Left hindlimb (tissue), 1 donor: ENCODE measurements at regions not wholly inside any gene's neighbourhood (a gene's known extent, or its start where the extent isn't known, plus 50 kb on each side); places are given as distances from the start of the nearest gene placed in this dataset.
"Not testable (repeated sequence)": the region's sequence is repeated elsewhere in the genome, so short reads cannot be mapped to it uniquely, and the experiment has no call there.

Experiments
- DNase-seq: peaks from one replicate; pipeline ENCODE4 v3.0.0-alpha.2; 2018

DNA sequence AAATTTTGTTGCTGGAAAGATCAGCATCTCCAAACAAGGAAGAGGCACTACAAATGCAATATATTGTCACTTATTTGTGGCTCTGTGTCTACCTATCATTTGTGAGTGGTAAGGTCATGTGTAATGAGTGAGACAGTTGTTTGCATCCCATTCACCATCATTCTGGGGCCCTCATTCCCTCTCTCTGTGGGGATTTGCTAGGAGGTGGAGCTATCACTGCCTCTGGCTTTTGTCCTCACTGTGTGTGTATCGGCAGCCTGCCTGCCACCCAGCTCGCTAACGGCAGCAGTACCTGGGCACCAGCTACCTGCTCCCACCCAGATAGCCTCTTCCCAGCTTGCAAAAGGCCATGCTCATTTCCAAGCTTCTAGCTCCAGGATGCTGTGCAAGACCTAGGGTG, 379.2 kb upstream of the ZFHX3 start:
- no peak for DNase-seq

DNA sequence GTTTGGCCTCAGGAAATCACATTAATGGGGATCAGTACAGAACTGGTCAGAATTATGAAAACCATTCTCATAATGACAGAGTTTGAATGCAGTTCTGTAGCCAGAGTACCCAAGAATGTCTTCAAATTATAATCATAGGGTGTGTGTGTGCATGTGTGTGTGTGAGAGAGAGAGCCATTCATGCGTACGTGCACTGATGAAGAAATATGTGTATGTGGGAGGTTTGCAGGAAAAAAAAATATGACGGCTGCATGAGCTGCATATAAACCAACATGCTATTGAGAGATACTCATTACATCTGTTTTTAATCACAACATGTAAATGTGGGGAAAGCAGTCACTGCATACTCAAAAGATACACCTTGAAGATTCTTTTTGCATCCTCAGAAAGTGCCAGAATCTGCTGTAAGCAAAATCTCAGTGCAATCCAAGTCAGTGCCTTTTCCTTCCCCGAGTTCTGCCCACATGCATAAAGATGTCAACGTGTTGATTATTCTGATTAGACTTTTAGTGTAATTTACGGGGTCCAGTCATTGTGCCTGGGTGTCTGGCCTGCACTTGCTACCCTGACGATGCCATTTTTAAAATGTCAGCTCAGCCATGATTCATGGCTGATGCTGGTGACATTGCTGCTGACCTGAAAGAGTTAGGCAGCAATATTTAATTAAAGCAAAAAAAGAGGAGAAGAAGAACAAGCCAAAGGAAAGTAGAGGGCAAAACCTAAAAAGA, 378.7 kb upstream of the ZFHX3 start:
- DNase-seq, result no peak

DNA sequence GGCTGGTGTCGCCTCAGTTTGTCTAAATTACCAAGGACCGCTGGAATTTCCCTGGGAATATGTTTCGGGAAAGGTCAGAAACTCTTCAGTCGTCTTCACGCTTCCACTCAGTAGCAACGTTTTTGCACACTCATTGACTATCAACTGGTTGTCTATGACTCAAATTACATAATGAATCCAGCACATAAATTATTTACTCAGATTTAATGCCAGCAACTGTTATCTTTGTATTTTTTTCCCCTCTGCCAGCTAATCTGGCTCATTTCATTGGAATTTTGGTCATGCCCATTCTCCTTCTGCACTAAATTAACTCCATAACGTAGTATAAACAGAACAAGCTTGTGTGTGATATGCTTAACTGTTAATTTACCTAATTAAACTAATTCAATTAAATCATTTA, 372.7 kb upstream of the ZFHX3 start:
- DNase-seq, result no peak

DNA sequence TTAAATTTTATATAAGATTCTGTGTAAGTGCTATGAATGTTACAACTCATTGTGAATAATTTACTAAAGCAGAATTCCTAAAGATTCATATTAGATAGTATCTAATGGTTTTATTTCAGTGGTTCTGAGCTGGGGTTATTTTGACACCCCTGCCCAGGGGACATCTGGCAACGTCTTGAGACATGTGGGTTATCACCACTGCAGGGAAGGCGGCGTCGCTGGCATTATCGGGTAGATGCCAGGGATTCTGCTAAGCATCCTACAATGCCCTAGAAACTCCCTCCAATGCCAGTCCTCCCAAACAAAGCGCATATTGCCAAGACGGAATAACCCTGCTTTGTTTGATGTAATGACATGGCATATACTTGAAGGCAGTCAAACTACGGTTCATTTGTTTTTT, 372.3 kb upstream of the ZFHX3 start:
- no peak for DNase-seq

DNA sequence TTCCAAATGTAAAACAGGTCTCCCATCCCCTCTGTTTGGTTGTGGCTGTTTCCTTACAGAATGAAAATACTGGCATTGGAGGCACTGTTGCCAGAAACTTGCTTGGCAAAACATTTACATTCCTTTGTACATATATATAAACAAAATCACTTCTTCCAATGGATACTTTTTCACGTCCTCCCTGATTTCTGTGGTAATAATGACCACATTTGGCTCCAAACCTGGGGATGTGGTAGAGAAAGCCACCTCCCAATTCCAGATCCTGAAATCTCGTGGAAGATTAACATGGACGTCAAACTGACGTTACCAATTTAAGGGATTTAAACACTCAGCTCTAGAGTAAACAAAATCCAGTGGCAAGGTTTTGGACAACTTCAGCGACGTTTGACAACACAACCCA, 370.8 kb upstream of the ZFHX3 start:
- no peak for DNase-seq

DNA sequence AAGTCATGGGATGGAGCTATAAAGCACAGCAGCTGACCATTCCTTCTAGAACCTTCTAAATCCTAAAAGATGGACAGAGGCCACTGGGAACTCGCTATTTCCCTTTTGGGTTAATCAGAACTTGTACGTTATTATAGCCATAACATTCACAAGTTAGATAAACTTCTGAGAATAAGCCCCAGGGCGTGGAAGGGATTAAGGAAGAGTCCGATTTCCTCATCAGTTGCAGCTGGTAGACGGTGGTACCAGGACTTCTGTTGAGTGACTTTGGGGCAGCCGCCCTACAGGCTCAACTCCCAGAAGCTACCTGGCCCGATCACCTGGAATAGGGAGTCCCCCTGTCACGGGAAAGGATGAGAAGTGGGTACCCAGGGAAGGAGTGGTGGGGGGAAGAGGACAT, 370.1 kb upstream of the ZFHX3 start:
- DNase-seq, result no peak

DNA sequence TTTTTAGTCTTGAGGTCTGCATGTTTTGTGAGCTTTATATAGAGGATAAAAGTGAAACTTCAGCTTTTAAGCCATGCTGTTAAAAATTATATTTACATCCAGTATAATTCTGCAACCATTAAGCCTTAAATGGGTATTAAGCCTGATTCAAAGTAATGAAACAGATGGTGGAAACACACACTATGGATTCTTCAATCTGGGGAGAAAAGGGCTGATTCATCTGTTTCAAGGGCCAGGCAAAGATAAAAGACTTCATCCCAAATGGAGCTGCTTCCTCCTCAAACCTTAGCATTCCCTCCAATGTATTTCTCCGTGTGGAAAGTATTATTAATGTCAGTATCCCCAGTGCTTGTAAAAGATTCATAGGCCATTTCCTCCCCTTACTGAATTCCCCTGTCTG, 367.4 kb upstream of the ZFHX3 start:
- no peak for DNase-seq

DNA sequence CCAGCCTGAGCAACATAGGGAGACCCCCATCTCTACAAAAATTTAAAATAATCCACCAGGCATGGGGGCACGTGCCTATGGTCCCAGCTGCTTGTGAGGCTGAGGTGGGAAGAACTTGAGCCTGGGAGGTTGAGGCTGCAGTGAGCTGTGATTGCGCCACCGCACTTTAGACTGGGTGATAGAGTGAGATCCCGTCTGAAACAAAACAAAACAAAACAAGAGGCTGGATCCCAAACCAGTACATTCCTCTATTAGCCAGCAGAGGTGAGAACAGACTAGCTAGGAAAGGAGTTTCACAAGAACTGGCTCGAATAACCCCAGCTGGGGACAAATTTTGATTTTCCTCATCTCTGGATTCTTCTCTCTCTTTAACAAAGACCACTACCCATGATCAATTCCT, 366.7 kb upstream of the ZFHX3 start:
- no peak for DNase-seq

DNA sequence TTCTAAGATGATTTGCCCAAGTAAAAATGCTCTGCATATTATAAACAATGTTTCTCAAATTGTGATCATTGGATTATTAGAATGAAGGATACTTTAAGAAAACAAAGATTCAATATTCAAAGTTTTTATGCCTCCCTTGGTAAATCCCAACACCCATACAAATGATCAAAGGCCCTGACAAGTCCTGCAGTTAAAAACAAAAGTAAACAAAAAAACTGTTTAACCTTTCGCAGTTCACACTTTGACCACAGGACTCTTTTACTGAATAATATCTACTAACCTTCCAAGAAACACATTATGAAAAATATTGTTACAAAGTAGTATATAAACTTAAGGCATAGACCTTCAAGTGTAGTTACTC, 365.9 kb upstream of the ZFHX3 start:
- DNase-seq, result no peak

DNA sequence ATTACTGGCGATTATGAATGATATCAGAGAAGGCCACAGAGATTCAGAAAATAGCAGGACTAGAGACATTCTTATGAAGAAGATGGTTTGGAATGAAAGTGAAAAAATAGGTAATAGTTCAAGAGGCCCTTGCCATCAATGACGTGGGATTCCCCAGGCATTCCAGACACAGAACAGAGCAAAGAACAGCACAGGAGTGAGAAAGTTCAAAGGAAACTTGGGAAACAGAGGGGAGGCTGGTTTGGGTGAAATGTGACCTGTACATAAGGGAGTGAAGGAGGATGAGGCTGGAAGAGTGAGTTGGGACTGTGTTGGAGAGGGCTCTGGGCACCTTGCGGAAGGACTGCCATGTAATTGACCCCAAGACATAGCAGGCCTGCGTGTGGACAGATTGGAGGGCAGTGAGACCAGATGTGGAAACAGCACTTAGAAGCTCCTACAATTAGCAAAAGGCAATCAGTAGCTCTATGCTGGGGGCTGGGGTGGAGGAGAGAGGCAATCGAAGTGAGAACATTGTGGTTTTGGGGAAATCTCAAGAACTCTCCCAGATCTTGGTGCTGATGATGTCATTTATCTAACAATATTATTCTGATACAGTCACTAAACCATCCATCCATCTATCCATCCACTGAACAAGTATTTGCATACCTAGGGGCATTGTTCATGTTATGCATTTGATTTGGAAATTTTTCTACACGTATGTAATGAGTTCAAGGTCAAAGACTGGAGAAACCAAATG, 365.3 kb upstream of the ZFHX3 start:
- no peak for DNase-seq

DNA sequence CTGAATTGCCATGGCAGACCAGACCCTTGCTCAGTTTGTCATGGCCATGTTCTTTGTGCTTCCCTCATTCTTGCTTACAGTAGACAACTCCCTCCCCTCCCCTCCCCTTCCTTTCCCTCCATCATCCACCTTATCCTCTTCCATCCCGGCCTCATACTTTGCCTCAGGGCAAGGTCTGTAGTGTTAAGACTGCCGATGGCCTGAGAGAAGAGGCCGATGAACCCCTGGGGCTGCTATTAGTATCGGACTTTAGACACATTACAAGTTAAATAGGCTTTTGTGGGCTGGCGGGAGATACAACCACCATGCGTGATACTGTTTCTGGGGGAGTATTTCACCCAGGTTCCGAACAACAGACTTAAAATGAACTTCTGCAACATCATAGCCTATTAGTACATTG, 364.5 kb upstream of the ZFHX3 start:
- no peak for DNase-seq

DNA sequence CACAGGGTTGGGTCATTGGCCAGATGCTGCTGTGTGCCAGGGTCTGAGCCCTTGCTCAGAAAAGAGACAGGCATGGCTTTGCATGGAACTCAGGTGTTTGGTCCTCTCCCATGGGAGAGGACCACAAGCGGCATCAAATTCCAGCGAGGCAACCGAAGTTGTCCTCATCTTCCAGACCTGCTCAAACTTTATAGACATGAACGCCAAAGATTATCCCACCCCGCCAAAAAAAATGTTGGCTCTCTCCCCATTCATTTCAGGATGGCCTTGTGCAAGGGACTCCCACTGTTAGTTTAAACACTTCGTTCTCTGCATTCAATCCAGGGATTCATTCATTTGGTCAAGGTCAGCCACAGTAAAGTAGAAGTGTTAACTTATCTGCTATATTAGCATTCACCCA, 360.8 kb upstream of the ZFHX3 start:
- no peak for DNase-seq

DNA sequence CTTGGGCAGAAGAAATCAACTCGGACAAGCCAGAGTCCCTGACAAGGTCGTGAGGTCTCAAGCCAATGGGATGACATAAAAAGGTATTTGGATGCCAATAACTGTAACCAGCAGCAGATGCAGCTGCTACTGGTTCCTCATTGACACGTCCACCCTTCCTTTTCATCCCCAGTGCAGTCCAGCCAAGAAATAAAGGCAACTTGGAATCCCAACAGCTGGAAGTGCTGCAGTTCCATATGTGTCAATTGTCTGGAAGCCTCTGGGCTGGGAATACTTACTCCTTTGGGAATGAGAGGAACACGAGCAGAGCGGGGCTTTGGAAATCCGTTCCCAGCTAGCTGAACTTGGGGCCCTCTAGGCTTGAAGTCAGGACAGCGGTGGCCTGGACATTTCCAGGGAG, 360.4 kb upstream of the ZFHX3 start:
- no peak for DNase-seq

DNA sequence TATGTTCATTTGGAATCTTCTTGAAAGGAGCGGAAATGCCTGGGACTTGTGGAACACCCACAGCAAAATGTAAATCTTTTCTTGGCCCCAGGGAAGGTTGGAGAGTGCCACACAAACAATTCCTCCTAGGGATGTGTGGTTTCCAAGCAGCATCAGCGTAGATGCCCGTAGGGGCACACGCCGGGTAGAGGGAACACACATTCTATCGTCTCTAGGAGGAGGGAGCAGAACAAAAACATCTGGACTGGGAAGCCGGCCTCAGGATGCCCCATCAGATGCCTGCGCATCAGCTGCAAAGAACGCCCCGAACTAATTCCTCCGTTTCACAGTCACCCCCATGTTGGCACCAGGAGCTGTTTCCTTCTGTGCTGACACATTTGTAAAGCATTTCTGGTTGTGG, 357.9 kb upstream of the ZFHX3 start:
- DNase-seq, result no peak

DNA sequence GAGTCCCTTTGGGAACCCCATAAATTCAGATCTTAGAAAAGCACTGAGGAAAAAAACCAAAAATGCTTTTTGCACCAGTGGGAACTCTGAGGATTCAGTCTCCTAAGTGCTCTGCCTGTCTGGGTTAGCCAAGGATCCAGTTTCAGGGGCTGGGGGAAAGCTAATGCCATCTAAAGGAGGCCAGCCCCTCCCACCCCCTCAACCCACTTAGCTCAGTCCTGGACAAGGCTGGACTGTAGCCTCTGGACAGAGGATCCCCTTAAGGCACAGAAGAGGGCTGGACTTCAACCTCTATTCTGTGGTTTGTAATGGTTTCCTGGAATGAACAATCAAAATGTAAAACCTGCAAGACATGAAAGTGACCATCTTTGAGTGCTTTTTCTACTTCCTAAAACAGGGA, 356.1 kb upstream of the ZFHX3 start:
- no peak for DNase-seq

DNA sequence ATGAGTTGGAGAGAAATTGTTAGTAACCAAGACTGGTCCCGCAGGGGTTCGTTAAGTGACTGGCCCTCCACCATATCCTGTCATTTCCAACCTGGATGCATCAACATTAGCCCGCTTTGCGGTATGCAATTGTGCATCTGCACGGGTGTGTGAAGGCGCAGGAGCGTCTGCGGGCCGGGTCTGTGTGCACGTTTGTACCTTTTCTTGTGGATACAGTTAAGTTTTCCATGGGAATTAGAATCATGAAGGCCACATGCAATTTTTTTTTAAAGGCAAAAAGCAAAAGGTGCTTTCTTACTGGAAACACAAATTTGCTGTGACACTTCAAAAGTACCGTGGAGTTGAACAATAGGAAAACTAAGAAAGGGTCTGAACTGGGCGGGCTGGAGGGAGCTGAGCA, 355.4 kb upstream of the ZFHX3 start:
- DNase-seq, result no peak

DNA sequence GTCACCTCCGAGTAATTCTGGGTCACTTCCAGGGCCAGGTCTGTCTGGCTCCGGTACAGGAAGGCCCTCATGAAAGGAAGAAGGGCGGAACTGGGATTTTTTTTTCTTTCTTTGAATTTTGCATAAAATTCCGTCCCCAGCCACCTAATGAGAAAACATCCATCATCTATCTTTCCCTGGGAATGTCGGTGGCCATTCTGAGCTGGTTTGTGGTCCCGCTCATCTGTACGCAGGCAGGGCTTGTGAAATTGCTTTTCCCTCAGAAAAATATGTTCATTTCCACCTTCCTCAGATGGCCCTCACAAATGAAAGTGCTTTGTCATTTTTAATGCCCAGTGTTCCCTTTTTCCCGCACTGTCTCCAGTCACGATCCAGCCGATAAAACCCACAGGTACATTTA, 353.0 kb upstream of the ZFHX3 start:
- DNase-seq, result no peak

DNA sequence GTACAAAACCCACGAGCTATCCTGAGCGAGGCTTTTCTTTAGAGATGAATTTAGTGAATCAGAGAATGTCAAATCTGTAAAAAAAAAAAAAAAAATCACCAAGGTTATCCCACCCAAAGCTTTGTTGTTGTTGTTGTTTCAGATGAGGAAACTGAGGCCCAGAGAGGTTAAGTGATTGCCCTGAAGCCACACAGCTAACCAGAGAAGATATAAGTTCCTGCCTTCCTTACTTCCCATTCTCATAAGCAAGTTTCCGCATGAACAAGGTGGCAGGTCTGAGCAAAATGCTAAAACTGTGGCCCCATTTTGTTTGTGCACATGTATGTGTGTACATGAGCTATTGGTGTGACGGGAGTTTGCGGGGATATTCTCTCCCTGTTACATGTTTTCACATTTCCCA, 352.1 kb upstream of the ZFHX3 start:
- no peak for DNase-seq

DNA sequence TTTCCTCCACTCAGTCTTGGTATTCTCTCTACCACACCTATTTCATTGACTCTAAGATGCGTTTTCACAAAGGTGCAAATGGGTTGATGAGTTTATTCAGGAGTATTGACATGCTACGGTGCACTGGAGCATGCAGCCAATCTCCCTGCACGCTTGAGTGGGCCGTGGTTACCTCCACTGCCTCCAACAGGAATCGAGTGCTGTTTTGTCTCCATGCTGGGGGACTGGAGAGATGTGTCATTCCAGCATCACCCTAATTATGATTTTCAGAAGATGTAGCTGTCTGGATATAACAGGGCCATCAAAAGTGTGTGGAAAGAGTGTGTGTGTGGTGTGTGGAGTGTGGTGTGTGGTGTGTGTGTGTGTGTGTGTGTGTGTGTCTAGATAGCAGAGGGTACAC, 351.6 kb upstream of the ZFHX3 start:
- no peak for DNase-seq

DNA sequence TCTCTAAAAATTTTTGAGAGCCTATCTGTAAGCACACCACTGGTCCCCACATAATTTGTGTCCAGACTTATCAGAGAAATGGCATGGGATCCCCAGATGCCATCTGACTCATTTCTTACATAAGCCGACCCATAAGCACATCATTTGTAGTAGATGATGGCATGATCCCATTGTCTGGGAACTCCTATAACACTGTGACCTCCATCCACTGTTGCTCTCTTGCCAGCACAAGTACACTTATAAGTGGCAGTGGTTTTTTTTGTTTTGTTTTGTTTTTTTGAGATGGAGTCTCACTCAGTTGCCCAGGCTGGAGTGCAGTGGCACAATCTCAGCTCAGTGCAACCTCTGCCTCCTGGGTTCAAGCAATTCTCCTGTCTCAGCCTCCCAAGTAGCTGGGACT, 350.7 kb upstream of the ZFHX3 start:
- DNase-seq, result not testable (repeated sequence)

DNA sequence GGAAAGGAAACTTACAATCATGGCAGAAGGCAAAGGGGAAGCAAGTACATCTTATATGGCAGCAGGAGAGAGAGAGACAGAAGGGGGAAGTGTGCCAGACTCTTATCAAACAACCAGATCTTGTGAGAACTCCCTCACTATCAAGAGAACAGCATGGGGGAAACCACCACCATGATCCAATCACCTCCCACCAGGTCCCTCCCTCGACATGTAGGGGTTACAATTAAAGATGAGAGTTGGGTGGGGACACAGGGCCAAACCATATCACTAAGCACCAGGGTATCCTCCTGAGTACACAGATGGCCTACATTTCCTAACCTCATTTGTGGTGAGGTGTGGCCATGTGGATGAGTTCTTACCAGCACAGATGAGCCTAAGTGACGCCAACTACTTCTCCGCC, 348.6 kb upstream of the ZFHX3 start:
- no peak for DNase-seq

DNA sequence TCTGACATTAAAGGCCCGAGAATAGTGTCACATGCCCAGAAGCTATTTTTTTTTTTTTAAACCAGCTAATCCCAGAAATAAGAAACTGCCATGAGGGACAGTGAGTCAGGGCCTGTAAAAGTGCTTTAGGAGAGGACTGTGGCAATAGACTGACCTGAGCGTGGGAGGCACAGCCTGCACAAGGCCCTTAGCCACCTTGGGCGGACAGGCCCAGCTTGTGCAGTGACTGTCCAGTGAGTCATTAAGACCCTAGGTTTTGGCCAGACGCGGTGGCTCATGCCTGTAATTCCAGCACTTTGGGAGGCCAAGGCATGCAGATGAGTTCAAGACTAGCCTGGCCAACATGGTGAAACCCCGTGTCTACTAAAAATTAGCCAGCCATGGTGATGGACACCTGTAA, 343.0 kb upstream of the ZFHX3 start:
- no peak for DNase-seq

DNA sequence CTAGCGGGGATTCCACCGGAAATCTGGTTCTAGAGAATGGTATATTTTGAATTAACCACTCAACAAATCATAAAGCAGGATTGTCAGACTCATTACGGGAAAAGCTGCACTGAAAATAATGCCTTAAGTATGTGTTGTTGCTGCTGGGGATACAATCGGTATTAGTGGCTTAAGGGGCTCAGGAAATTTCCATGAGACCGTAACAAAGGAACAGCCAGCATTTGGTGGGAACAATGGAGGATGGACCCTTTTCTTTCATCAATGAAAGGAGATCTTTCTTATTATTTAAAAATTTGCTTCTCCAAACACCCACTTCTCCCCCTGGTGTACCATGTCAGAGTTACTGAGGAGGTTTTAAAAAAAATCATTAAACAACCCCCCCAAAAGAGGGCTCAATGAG, 342.6 kb upstream of the ZFHX3 start:
- DNase-seq, result no peak

DNA sequence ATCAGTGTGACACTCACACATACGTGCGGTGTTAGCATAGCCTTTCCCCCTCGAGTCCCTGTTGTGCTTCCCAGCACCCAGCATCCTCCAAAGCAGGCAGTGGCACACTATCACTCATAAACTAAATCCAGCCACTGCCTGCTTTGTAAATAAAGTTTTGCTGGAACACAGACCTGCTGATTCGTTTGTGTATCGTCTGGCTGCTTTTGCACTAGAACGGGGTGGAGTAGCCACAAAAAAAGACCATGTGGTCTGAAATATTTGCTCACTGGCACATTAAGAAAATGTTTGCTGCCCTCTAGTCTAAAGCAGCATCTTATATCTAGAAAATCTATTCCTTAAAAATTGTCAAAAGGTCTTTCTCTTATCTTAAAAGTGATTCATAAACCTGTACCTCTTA, 341.2 kb upstream of the ZFHX3 start:
- DNase-seq, result no peak

DNA sequence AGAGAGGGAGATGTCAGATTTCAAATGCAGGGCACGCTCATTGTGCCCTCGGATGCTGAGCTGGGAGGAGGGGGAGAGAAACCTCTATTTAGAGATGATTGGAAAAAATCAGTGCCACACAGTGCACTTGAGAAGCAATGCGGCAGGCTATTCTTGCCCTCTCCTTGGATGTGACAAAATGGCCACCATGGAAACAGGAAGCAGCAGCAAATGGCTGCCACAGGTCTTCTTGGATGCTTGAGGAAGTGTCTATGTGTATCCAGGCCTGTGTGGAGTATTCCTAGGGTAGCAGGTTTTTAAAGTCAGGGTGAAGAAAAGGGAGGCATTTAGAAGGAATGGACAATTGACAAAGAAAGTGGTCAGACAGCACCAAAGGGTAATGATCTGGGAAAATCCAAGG, 340.1 kb upstream of the ZFHX3 start:
- no peak for DNase-seq
